Stimulated activated CD4-positive, alpha-beta T cell treated with anti-CD3 and anti-CD28 coated beads, Interleukin-15, amount 100 ng/mL, for 1 hour (primary cell): ENCODE measurements at regions not wholly inside any gene's neighbourhood (a gene's known extent, or its start where the extent isn't known, plus 50 kb on each side); places are given as distances from the start of the nearest gene placed in this dataset.
"Not testable (repeated sequence)": the region's sequence is repeated elsewhere in the genome, so short reads cannot be mapped to it uniquely, and the experiment has no call there.

Experiments
- DNase-seq, 2 donors: peaks; one replicate each; pipeline ENCODE4 v3.0.0-alpha.2; 2020; ENCODE audit warnings: low read depth in 1 of 2, low spot score in 1 of 2

- DNase-seq = no peak
Observed at GRCh38 chr1:88502886-88503285, 181.2 kb upstream of the PKN2 start.

- DNase-seq = no peak
Observed at GRCh38 chr1:88503646-88504045, 180.4 kb upstream of the PKN2 start.

DNA sequence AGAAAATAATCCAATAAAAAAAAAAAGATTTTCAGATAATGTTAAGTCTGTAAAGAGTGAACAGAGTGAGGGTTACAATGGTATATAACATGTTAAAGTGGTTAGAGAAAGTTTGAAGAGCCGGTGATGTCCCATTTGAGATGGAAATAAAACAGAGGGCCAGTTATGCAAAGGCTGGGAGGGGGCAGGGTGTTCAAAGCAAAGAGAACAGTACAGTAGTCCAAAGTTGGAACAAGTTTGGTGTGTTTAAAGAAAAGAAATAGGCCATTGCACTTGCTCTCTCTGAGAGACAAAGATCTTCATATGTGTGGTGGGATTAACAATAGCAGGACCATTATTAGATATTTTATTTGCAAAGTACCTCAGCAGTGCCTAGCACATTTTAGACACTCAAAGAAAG, 179.5 kb upstream of the PKN2 start:
- DNase-seq = no peak

GRCh38 chr1:88509379-88509778, 174.7 kb upstream of the PKN2 start:
- DNase-seq = no peak

GRCh38 chr1:88514544-88515060, 169.5 kb upstream of the PKN2 start:
- no peak for DNase-seq

DNA sequence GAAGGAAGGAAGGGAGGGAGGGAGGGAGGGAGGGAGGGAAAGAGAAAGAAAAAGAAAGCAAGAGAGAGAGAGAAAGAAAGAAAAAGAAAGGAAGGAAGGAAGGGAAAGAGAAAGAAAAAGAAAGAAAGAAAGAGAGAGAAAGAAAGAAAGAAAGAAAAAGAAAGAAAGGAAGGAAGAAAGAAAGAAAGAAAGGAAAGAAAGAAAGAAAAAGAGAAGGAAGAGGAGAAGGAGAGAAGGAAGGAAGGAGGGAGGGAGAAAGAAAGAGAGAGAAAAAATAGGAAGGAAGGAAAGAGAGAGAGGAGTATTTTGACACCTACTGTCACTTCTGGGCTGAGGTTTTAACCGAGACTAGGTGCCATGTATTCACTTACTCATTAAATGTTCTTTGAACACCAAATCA, 166.6 kb upstream of the PKN2 start:
- not testable (repeated sequence) for DNase-seq

- no peak for DNase-seq
Observed at GRCh38 chr1:88519156-88519555, 164.9 kb upstream of the PKN2 start.

- no peak for DNase-seq
Observed at GRCh38 chr1:88523854-88524528, 160.1 kb upstream of the PKN2 start.

- no peak for DNase-seq
Observed at GRCh38 chr1:88526456-88526855, 157.6 kb upstream of the PKN2 start.

DNA sequence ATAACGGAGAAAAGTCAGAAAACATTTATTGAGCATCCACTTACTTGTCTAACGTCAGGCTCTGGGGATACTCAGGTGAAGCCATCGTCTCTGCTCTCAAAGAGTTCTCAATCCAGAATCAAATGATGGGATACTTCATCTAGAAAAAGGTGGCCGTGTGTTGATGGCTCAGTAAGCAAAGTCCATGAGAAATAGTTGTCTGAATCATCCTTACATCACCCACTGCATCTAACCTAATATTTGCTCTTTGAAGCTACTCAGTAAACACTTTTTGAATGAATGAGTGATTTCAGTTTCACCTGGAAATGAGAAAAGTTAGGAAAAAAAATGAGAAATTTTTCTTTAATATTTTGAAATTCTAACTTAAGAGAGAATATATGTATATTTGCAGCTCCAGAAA, 155.3 kb upstream of the PKN2 start:
- no peak for DNase-seq

DNA sequence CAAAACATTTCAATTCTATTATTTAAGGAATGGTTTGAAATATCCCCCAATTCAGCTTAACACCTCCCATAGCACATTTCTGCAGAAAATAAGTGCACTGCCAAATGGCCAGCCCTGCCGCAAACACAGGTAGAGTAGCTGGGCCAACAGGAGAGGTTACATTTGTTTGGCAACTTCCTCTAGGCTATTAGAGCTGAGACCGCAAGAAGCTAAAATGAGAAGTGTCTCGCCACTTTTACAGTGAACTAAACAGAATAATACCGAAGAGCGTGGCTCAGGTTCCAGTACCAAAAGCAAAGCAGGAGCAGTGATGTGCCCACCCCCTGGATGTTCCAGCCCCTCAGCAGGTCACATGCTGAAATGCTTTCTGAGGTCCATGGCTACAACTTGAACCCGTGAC, 154.5 kb upstream of the PKN2 start:
- DNase-seq = no peak

- no peak for DNase-seq
Observed at GRCh38 chr1:88530246-88530645, 153.8 kb upstream of the PKN2 start.

GRCh38 chr1:88537787-88538186, 146.3 kb upstream of the PKN2 start:
- DNase-seq = no peak

DNA sequence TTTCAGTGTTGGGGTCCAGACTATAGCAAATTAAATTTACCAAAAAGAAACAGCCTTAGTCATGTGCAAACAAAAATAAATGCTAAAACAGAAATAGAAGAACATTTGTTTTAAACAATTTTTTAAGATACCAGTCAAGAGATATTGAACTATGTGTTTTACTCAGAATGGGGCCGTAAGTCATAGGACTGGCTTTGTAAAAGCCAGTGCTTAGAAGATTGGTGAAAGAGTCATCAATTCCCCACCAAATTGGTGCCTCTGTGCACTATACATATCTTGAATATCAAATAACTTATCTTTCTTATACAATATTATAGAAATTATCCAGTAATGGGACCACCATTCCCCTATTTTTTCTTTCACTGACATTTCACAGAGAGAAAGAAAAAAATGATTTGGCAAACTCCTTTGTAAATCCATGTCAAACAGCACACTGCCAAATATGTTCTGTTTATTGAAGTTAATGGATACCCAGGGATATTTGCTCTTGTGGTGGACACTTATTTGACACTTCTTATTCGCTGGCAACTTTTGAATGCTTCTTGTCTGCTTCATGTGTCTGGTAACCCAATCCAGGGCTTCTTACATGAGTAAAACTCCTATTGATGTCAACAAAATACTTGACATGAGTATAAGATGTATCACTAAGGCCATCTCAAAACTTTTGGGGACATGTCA, 145.7 kb upstream of the PKN2 start:
- DNase-seq = no peak

GRCh38 chr1:88540255-88540654, 143.8 kb upstream of the PKN2 start:
- DNase-seq = no peak

GRCh38 chr1:88541596-88541995, 142.5 kb upstream of the PKN2 start:
- DNase-seq = no peak

- no peak for DNase-seq
Observed at GRCh38 chr1:88544195-88544594, 139.9 kb upstream of the PKN2 start.

DNA sequence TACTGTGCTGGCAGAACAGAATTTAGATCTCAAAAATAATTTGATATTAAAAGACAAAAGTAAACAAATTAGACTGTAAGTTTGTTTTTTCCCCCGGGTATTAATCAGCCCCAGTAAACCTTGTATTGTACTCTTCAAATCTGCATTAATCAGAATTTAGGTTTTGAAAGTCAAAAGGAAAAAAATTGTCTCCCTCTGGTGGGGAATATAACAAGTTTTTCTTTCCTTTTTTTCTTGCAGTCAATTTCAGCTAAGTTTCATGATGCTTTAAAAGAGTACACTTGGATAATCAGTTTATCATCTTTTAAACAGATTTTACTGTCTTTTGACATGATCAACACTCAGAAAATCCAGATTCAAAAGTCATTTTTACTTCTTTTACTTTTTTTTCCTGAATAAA, 134.5 kb upstream of the PKN2 start:
- DNase-seq = no peak

GRCh38 chr1:88552226-88552625, 131.8 kb upstream of the PKN2 start:
- no peak for DNase-seq

- no peak for DNase-seq
Observed at GRCh38 chr1:88557014-88557413, 127.1 kb upstream of the PKN2 start.

DNA sequence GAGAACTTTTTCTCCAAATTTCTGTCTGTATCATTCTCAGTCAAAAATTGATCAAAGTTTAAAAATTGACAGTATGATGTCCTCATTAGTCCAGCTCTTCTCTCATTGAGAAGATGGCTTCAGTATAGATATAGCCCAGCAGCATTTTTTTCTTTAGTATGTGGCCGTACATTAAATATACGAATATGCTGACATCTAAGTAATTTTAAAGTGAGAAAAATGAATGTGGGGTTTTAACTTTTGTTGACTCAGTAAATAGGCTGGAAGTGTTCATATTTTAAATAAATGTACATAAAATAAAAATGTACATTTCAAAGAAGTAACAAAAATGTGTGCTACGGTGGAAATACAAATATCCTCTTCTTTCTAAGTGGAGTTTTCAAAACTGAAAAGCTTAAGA, 123.5 kb upstream of the PKN2 start:
- no peak for DNase-seq

DNA sequence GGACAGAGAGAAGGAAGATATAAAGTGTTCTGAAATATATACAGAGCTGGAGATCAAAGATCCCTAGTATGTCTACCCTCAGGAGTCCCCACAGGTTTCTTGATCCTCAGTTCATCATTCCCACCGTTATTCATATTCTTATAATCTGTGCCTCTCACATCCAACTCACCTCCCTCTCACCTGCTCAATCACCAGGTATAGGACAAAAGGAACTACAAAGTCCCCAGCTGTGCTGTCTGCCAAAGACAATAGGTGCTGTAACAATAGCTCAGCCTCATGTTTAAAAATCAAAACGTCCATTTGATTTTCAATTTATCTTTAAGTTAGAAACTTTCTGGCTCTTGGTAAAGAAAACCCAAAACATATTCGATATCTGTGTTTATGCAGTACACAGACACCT, 121.1 kb upstream of the PKN2 start:
- DNase-seq = no peak
